Astrocyte (in vitro differentiated cells and primary cell): ENCODE measurements at regions not wholly inside any gene's neighbourhood (a gene's known extent, or its start where the extent isn't known, plus 50 kb on each side); places are given as distances from the start of the nearest gene placed in this dataset.

Source experiments
- DNase-seq: peaks from one replicate; pipeline ENCODE4 v3.0.0-alpha.2; 2010; ENCODE audit warnings: low read depth
- FAIRE-seq: peaks from 2 replicates; lab custom pipeline; 2011; peaks lifted over from hg19 to GRCh38; lab: Jason Lieb, UNC
- H2AFZ ChIP-seq: 2 replicates; pipeline ENCODE4 v1.6.0; 2012; ENCODE audit warnings: low read depth, low read length, inconsistent platforms
- H3K27ac ChIP-seq: 2 replicates; pipeline ENCODE4 v1.5.1; 2011; ENCODE audit warnings: low read depth, low read length, inconsistent platforms
- H3K27me3 ChIP-seq: 2 replicates; pipeline ENCODE4 v1.6.0; 2011; ENCODE audit warnings: low read length, inconsistent platforms; ENCODE audit not compliant: insufficient read depth
- H3K36me3 ChIP-seq: 2 replicates; pipeline ENCODE4 v1.5.1; 2011; ENCODE audit warnings: low read length, inconsistent platforms; ENCODE audit not compliant: insufficient read depth
- H3K4me1 ChIP-seq: 2 replicates; pipeline ENCODE4 v1.5.1; 2011; ENCODE audit warnings: low read length, inconsistent platforms; ENCODE audit not compliant: insufficient read depth
- H3K4me2 ChIP-seq: 2 replicates; pipeline ENCODE4 v1.6.0; 2012; ENCODE audit warnings: low read length, inconsistent platforms
- H3K4me3 ChIP-seq: 2 replicates; pipeline ENCODE4 v1.5.1; 2011; ENCODE audit warnings: low read depth, mild to moderate bottlenecking, low read length, inconsistent platforms; ENCODE audit not compliant: insufficient read depth
- H3K79me2 ChIP-seq: 2 replicates; pipeline ENCODE4 v1.6.0; 2012; ENCODE audit warnings: mild to moderate bottlenecking, low read length, inconsistent platforms; ENCODE audit not compliant: insufficient read depth
- H3K9ac ChIP-seq: 2 replicates; pipeline ENCODE4 v1.6.0; 2012; ENCODE audit warnings: mild to moderate bottlenecking, low read length, inconsistent platforms
- H3K9me3 ChIP-seq: 2 replicates; pipeline ENCODE4 v1.5.1; 2012; ENCODE audit warnings: low read depth, mild to moderate bottlenecking, low read length, inconsistent platforms; ENCODE audit not compliant: insufficient read depth
- H4K20me1 ChIP-seq: 2 replicates; pipeline ENCODE4 v1.6.0; 2012; ENCODE audit warnings: low read length, inconsistent platforms; ENCODE audit not compliant: insufficient read depth
- H3K27ac Mint-ChIP-seq: one replicate; pipeline ENCODE4 v1.8.0; 2021; ENCODE audit warnings: mild to moderate bottlenecking, mixed read lengths; ENCODE audit not compliant: unreplicated experiment
- H3K27me3 Mint-ChIP-seq: one replicate; pipeline ENCODE4 v1.8.0; 2021; ENCODE audit warnings: low read depth, mixed read lengths; ENCODE audit not compliant: unreplicated experiment
- H3K36me3 Mint-ChIP-seq: one replicate; pipeline ENCODE4 v1.8.0; 2021; ENCODE audit warnings: low read depth, mixed read lengths; ENCODE audit not compliant: unreplicated experiment
- H3K4me1 Mint-ChIP-seq: one replicate; pipeline ENCODE4 v1.8.0; 2021; ENCODE audit warnings: low read depth, mixed read lengths; ENCODE audit not compliant: unreplicated experiment
- H3K4me3 Mint-ChIP-seq: one replicate; pipeline ENCODE4 v1.8.0; 2021; ENCODE audit warnings: mild to moderate bottlenecking, moderate library complexity, mixed read lengths; ENCODE audit not compliant: unreplicated experiment
- H3K9me3 Mint-ChIP-seq: one replicate; pipeline ENCODE4 v1.8.0; 2021; ENCODE audit warnings: mild to moderate bottlenecking, mixed read lengths; ENCODE audit not compliant: unreplicated experiment
- EZH2 ChIP-seq: IDR thresholded peaks from 2 replicates; pipeline ENCODE4 v1.6.1; 2012; ENCODE audit warnings: mild to moderate bottlenecking, low read length, inconsistent platforms; ENCODE audit not compliant: insufficient read depth
- TF ChIP-seq, protein P1 (sequence below): IDR thresholded peaks from 2 replicates; pipeline ENCODE4 v1.5.1; 2011; ENCODE audit warnings: low read depth, mild to moderate bottlenecking, inconsistent platforms, low read length, moderate library complexity; ENCODE audit not compliant: insufficient read depth

GRCh38 chr2:126971162-126971480, 72.4 kb downstream of the TEX51 start:
- peaks cover 28% of the 10 kb centered on the region for H3K27me3 Mint-ChIP-seq
- H3K36me3 Mint-ChIP-seq: no peaks in the 10 kb centered on the region
- H3K4me3 Mint-ChIP-seq: no peak overlapping the region
- FAIRE-seq (no peak), DNase-seq (no peak)
- H3K27ac ChIP-seq: no peak overlapping the region
- peaks cover 2% of the 10 kb centered on the region for H3K9me3 Mint-ChIP-seq
- no peak overlapping the region for H3K27ac Mint-ChIP-seq
- no peak overlapping the region for H3K4me3 ChIP-seq
- no peaks in the 10 kb centered on the region for H4K20me1 ChIP-seq
- no peaks in the 10 kb centered on the region for H3K9me3 ChIP-seq
- no peak overlapping the region for H2AFZ ChIP-seq
- H3K36me3 ChIP-seq: no peaks in the 10 kb centered on the region
- H3K4me1 Mint-ChIP-seq: peaks cover 10% of the 10 kb centered on the region
- H3K27me3 ChIP-seq: peaks cover 14% of the 10 kb centered on the region
- no peak overlapping the region for H3K9ac ChIP-seq
- no peak for TF ChIP-seq EZH2
- TF ChIP-seq, protein P1, sequence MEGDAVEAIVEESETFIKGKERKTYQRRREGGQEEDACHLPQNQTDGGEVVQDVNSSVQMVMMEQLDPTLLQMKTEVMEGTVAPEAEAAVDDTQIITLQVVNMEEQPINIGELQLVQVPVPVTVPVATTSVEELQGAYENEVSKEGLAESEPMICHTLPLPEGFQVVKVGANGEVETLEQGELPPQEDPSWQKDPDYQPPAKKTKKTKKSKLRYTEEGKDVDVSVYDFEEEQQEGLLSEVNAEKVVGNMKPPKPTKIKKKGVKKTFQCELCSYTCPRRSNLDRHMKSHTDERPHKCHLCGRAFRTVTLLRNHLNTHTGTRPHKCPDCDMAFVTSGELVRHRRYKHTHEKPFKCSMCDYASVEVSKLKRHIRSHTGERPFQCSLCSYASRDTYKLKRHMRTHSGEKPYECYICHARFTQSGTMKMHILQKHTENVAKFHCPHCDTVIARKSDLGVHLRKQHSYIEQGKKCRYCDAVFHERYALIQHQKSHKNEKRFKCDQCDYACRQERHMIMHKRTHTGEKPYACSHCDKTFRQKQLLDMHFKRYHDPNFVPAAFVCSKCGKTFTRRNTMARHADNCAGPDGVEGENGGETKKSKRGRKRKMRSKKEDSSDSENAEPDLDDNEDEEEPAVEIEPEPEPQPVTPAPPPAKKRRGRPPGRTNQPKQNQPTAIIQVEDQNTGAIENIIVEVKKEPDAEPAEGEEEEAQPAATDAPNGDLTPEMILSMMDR: no peak
- H3K79me2 ChIP-seq: no peaks in the 10 kb centered on the region
- no peaks in the 10 kb centered on the region for H3K4me1 ChIP-seq
- peak overlapping the region; percentile 81 for H3K4me2 ChIP-seq

GRCh38 chr2:126971481-126972278, 73.0 kb downstream of the TEX51 start:
- Mint-ChIP-seq H3K36me3 (no peaks in the 10 kb centered on the region), H3K27ac (no peak overlapping the region), H3K27me3 (peaks cover 28% of the 10 kb centered on the region), H3K4me1 (peaks cover 10% of the 10 kb centered on the region), H3K9me3 (peaks cover 2% of the 10 kb centered on the region), H3K4me3 (no peak overlapping the region)
- Histone ChIP-seq H3K4me3 (peak overlapping the region; percentile 38), H3K4me2 (peak overlapping the region; percentile 81), H3K9me3 (no peaks in the 10 kb centered on the region), H3K36me3 (no peaks in the 10 kb centered on the region), H4K20me1 (no peaks in the 10 kb centered on the region), H3K27ac (no peak overlapping the region), H3K27me3 (peaks cover 14% of the 10 kb centered on the region), H3K79me2 (no peaks in the 10 kb centered on the region), H3K9ac (peak overlapping the region; percentile 13), H2AFZ (peak overlapping the region; percentile 64), H3K4me1 (no peaks in the 10 kb centered on the region)
- FAIRE-seq (no peak), DNase-seq (peak; percentile 41)
- TF ChIP-seq, protein P1: peak; percentile 60
- TF ChIP-seq EZH2: no peak

DNA sequence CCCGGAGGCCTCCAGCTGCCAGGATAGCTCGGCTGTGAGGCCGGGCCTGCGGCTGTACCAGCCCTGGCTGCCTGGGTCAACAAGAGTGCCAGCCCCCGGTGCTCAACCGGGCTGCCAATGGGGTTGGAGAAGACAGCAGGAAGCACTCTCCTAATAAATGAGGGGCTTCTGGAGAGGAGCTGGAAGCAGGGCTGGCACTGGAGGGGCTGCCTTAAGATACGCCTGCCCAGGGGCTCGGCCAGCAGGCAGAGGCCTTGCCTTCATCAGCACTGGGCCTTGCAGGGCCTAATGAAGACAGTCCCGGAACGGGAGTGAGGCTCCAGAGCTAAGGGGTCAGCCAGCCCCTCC, 73.6 kb downstream of the TEX51 start:
- Histone ChIP-seq H3K27ac (no peak overlapping the region), H2AFZ (no peak overlapping the region), H3K4me3 (no peak overlapping the region), H3K79me2 (no peaks in the 10 kb centered on the region), H3K4me1 (no peaks in the 10 kb centered on the region), H3K9ac (no peak overlapping the region), H3K4me2 (peak overlapping the region; percentile 81), H3K36me3 (no peaks in the 10 kb centered on the region), H4K20me1 (no peaks in the 10 kb centered on the region), H3K9me3 (no peaks in the 10 kb centered on the region), H3K27me3 (peaks cover 14% of the 10 kb centered on the region)
- no peaks in the 10 kb centered on the region for H3K36me3 Mint-ChIP-seq
- H3K27ac Mint-ChIP-seq: no peak overlapping the region
- TF ChIP-seq, protein P1: no peak
- TF ChIP-seq EZH2: no peak
- peaks cover 2% of the 10 kb centered on the region for H3K9me3 Mint-ChIP-seq
- no peak for DNase-seq
- FAIRE-seq: no peak
- H3K4me1 Mint-ChIP-seq: peaks cover 10% of the 10 kb centered on the region
- peaks cover 29% of the 10 kb centered on the region for H3K27me3 Mint-ChIP-seq
- no peak overlapping the region for H3K4me3 Mint-ChIP-seq
